ENCODE measurements at regions not wholly inside any gene's neighbourhood (a gene's known extent, or its start where the extent isn't known, plus 50 kb on each side); places are given as distances from the start of the nearest gene placed in this dataset.
A peak's percentile ranks its signal among the peaks of the same experiment; 100 is the strongest.

GRCh38 chr14:71290960-71291466, 383.8 kb downstream of the PCNX1 start (continued):
- no peak for TF ChIP-seq CHD2 (IDR thresholded peaks at IDR 0.05; ENCODE audit: low read depth, low read length)
- no peak for TF ChIP-seq MCM5 (IDR thresholded peaks at IDR 0.05; ENCODE audit: low read depth)
- TF ChIP-seq EP400 (IDR thresholded peaks at IDR 0.05), result no peak
- no peak for TF ChIP-seq FUS (optimal IDR thresholded peaks at IDR 0.05; ENCODE audit: low read depth, low read length)
- TF ChIP-seq HMBOX1 (IDR thresholded peaks at IDR 0.05), result no peak
- TF ChIP-seq ZNF41 (CRISPR knock-in tag; conservative IDR thresholded peaks at IDR 0.05), result peak; percentile 55; the same call in 1 of the 2 replicates
- no peak for TF ChIP-seq ZNF3 (CRISPR knock-in tag; IDR thresholded peaks at IDR 0.05)
- no peak for TF ChIP-seq HES1 (IDR thresholded peaks at IDR 0.05; ENCODE audit: low read depth)
- no peak for TF ChIP-seq E2F5 (CRISPR knock-in tag; IDR thresholded peaks at IDR 0.05)
- no peak for TF ChIP-seq ZBTB26 (CRISPR knock-in tag; IDR thresholded peaks at IDR 0.05)
- no peak for TF ChIP-seq MYBL2 (IDR thresholded peaks at IDR 0.05; ENCODE audit: low read depth)
- no peak for TF ChIP-seq MYBL2 (CRISPR knock-in tag; IDR thresholded peaks at IDR 0.05; ENCODE audit: borderline replicate concordance)
- TF ChIP-seq CBX2 (IDR thresholded peaks at IDR 0.05; ENCODE audit: insufficient read depth, low read length, poor library complexity, severe bottlenecking), result no peak
- TF ChIP-seq DNMT1 (IDR thresholded peaks at IDR 0.05), result no peak
- TF ChIP-seq POLR2AphosphoS2 (IDR thresholded peaks at IDR 0.05; ENCODE audit: low read length), result no peak
- no peak for TF ChIP-seq ZNF696 (CRISPR knock-in tag; conservative IDR thresholded peaks at IDR 0.05)
- TF ChIP-seq TSC22D4 (tag; IDR thresholded peaks at IDR 0.05), result no peak
- TF ChIP-seq ZNF740 (CRISPR knock-in tag; IDR thresholded peaks at IDR 0.05), result peak; percentile 46; the same call in 1 of the 2 replicates
- TF ChIP-seq ZNF740 (tag; IDR thresholded peaks at IDR 0.05), result no peak
- no peak for TF ChIP-seq RREB1 (CRISPR knock-in tag; IDR thresholded peaks at IDR 0.05)

Data from K562 (cell line).